GM19463 (cell line): ENCODE measurements at regions not wholly inside any gene's neighbourhood (a gene's known extent, or its start where the extent isn't known, plus 50 kb on each side); places are given as distances from the start of the nearest gene placed in this dataset.

ENCODE experiments used
- ATAC-seq: cut with Tn5 transposase; IDR thresholded peaks from one replicate; pipeline ENCODE4 v1.9.1; 2021; ENCODE audit warnings: mild to moderate bottlenecking, moderate library complexity; ENCODE audit not compliant: unreplicated experiment

- ATAC-seq = no peak
Observed at GRCh38 chr11:32316232-32316631, 119.1 kb downstream of the WT1 start.

GRCh38 chr11:32316858-32317642 lies 118.3 kb downstream of the WT1 start:
- ATAC-seq = no peak

- no peak for ATAC-seq
Observed at GRCh38 chr11:32317643-32318042, 117.7 kb downstream of the WT1 start.

GRCh38 chr11:32318071-32319055 lies 117.0 kb downstream of the WT1 start:
- ATAC-seq = no peak

GRCh38 chr11:32323814-32324130 lies 111.6 kb downstream of the WT1 start:
- no peak for ATAC-seq

GRCh38 chr11:32325187-32325586 lies 110.2 kb downstream of the WT1 start:
- no peak for ATAC-seq

GRCh38 chr11:32325725-32326124 lies 109.6 kb downstream of the WT1 start:
- no peak for ATAC-seq

GRCh38 chr11:32326522-32326921 lies 108.8 kb downstream of the WT1 start:
- no peak for ATAC-seq

- ATAC-seq = no peak
Observed at GRCh38 chr11:32328392-32328791, 106.9 kb downstream of the WT1 start.

GRCh38 chr11:32331098-32331497 lies 104.2 kb downstream of the WT1 start:
- ATAC-seq = no peak

- no peak for ATAC-seq
Observed at GRCh38 chr11:32331792-32332191, 103.5 kb downstream of the WT1 start.

- ATAC-seq = no peak
Observed at GRCh38 chr11:32332990-32333319, 102.4 kb downstream of the WT1 start.

- peak; percentile 46 for ATAC-seq
Observed at GRCh38 chr11:32333320-32333991, 101.9 kb downstream of the WT1 start.

- ATAC-seq = no peak
Observed at GRCh38 chr11:32334822-32335221, 100.5 kb downstream of the WT1 start.
